Omental fat pad (tissue), 3 donors: ENCODE measurements at regions not wholly inside any gene's neighbourhood (a gene's known extent, or its start where the extent isn't known, plus 50 kb on each side); places are given as distances from the start of the nearest gene placed in this dataset.

Experiments
- ATAC-seq: fragments of 150-250 bp; one replicate; pipeline ENCODE4 v1.9.1; 2016; ENCODE audit warnings: mild to moderate bottlenecking, moderate library complexity; ENCODE audit not compliant: low FRiP score
- DNase-seq: peaks from one replicate; pipeline ENCODE4 v3.0.0-alpha.2; 2019; ENCODE audit warnings: low spot score
- CTCF ChIP-seq, 3 donors: fragments of 450-650 bp; IDR thresholded peaks; one replicate each; pipeline ENCODE4 v1.5.1; 2016 to 2017; ENCODE audit warnings: antibody characterized with exemption in 3 of 3, mild to moderate bottlenecking in 3 of 3, moderate library complexity in 2 of 3

- DNase-seq (no peak), ATAC-seq (no peak)
- no peak for TF ChIP-seq CTCF (IDR thresholded peaks at IDR 0.05)
These were observed 73.6 kb downstream of the MAIP1 start for GRCh38 chr2:200028998-200029397.

GRCh38 chr2:200032895-200033294 lies 77.5 kb downstream of the MAIP1 start:
- DNase-seq: no peak
- no peak for ATAC-seq
- no peak for TF ChIP-seq CTCF (IDR thresholded peaks at IDR 0.05)

- DNase-seq: no peak
- TF ChIP-seq CTCF (IDR thresholded peaks at IDR 0.05): no peak
- no peak for ATAC-seq
These were observed 78.5 kb downstream of the MAIP1 start for GRCh38 chr2:200033929-200034328.

DNA sequence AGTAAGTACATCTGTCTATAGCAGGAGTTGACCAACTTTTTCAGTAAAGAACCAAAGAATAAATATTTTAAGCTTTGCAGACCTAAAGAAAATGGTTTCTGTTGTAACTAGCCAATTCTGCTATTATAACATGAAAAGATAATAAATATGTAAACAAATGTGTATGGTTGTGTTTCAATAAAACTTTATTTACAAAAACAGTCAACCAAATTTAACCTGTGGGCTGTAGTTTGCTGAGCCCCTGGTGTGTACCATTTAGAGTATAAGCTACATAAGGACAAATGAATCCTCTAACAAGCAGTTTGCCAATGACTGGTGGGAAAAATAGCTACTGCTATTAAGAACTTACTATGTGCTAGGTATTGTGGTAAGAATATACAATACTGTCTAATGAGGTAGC lies 79.4 kb downstream of the MAIP1 start:
- DNase-seq: no peak
- TF ChIP-seq CTCF (IDR thresholded peaks at IDR 0.05): no peak

DNA sequence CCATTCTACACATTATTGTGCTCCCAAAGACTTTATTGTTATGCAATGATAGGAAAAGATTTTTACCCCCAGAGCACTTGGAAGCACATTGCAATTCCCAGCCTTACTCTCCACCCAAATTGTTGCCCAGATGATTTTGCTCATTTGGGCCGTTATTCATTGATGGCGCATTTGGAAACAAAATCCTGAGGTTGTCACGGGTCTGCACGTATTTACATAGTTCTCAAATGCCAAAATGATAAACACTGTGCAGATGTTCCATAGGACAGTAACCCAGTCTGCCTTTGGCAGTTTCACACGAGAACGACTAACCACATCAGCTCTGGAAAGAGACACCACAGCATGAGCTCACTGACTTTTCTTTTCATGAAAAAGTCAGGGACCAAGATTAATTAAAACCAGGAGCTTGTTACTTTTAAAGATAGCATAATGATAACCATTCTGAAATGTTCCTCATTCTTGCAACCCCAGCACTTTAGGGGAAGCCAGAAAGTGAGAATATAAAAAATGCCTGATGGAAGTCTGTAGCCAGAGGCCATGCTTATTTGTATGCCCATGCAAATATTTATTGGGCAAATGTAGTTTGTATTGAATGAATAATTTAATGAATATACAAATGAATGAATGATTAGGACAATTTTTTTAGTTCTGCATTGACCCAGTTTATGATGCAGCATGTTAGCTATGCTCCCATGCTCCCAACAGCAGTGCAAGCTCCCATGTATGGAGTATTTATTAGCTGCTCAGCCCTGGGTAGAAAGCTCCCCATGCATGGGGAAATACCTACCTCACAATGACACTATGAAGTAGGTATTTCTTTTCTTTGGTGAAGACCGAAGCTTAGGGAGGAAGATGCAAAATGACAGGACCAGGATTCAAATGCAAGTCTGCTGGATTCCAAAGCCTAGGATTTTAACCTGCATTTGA lies 84.6 kb downstream of the MAIP1 start:
- no peak for TF ChIP-seq CTCF (IDR thresholded peaks at IDR 0.05)
- DNase-seq (no peak), ATAC-seq (no peak)

More for the DNA sequence above, 79.4 kb downstream of the MAIP1 start:
- ATAC-seq: no peak

DNA sequence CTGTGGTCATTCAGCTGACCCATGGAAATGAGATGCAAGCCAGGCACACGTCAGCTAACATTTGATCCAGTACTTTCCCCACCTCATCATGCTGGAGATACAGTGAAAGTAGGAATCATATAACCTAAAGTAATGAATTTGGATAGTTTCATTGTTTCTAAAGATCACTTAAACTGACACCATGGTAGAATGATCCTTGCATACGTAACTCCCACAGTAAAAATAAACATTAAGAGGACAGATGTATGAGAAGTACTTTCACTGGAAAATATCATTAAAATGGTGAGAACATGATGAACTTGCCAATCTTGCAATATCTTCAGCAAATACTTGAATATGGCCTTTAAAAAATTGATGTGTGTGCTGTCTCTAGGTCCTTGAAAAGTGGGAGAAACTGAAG lies 85.4 kb downstream of the MAIP1 start:
- no peak for DNase-seq
- TF ChIP-seq CTCF (IDR thresholded peaks at IDR 0.05): no peak
- ATAC-seq: no peak

GRCh38 chr2:200041639-200042038 lies 86.3 kb downstream of the MAIP1 start:
- ATAC-seq (no peak), DNase-seq (no peak)
- TF ChIP-seq CTCF (IDR thresholded peaks at IDR 0.05): no peak
